AG09319 (cell line): ENCODE measurements at regions not wholly inside any gene's neighbourhood (a gene's known extent, or its start where the extent isn't known, plus 50 kb on each side); places are given as distances from the start of the nearest gene placed in this dataset.

Source experiments
- DNase-seq: peaks from one replicate; pipeline ENCODE4 v3.0.0-alpha.2; 2010; ENCODE audit warnings: low read depth; ENCODE audit errors: extremely low read depth
- CTCF ChIP-seq: IDR thresholded peaks from 2 replicates; pipeline ENCODE4 v1.5.1; 2011; ENCODE audit warnings: low read depth, mild to moderate bottlenecking, inconsistent platforms, low read length, moderate library complexity

GRCh38 chr6:14709066-14709670 is 536.7 kb upstream of the JARID2 start:
- DNase-seq: no peak
- TF ChIP-seq CTCF: no peak

- TF ChIP-seq CTCF: no peak
- DNase-seq: no peak
These were observed 536.0 kb upstream of the JARID2 start for GRCh38 chr6:14709900-14710299.

GRCh38 chr6:14710421-14710820 is 535.4 kb upstream of the JARID2 start:
- no peak for DNase-seq
- no peak for TF ChIP-seq CTCF

GRCh38 chr6:14711056-14711703 is 534.7 kb upstream of the JARID2 start:
- TF ChIP-seq CTCF: peak; percentile 64
- no peak for DNase-seq

GRCh38 chr6:14711704-14712379 is 534.0 kb upstream of the JARID2 start:
- TF ChIP-seq CTCF: no peak
- DNase-seq: no peak

GRCh38 chr6:14713008-14713960 is 532.6 kb upstream of the JARID2 start:
- no peak for TF ChIP-seq CTCF
- peak; percentile 76 for DNase-seq
